HG02884 (cell line): ENCODE measurements at regions not wholly inside any gene's neighbourhood (a gene's known extent, or its start where the extent isn't known, plus 50 kb on each side); places are given as distances from the start of the nearest gene placed in this dataset.

Experiments used
- ATAC-seq: cut with Tn5 transposase; IDR thresholded peaks from one replicate; pipeline ENCODE4 v1.9.1; 2021; ENCODE audit warnings: mild to moderate bottlenecking, moderate library complexity; ENCODE audit not compliant: unreplicated experiment

- ATAC-seq, result no peak
Measured at GRCh38 chrX:39830414-39830813, 267.3 kb downstream of the BCOR start.

- ATAC-seq, result no peak
Measured at GRCh38 chrX:39832211-39832610, 265.5 kb downstream of the BCOR start.

- no peak for ATAC-seq
Measured at GRCh38 chrX:39834600-39834999, 263.2 kb downstream of the BCOR start.

GRCh38 chrX:39835241-39835640, 262.5 kb downstream of the BCOR start:
- no peak for ATAC-seq

GRCh38 chrX:39835776-39836175, 262.0 kb downstream of the BCOR start:
- no peak for ATAC-seq

- no peak for ATAC-seq
Measured at GRCh38 chrX:39836802-39837420, 260.8 kb downstream of the BCOR start.

- ATAC-seq, result no peak
Measured at GRCh38 chrX:39837688-39838087, 260.1 kb downstream of the BCOR start.

GRCh38 chrX:39839371-39839770, 258.4 kb downstream of the BCOR start:
- no peak for ATAC-seq

GRCh38 chrX:39840133-39840532, 257.6 kb downstream of the BCOR start:
- ATAC-seq, result no peak

GRCh38 chrX:39840581-39841093, 257.1 kb downstream of the BCOR start:
- ATAC-seq, result no peak

- no peak for ATAC-seq
Measured at GRCh38 chrX:39841604-39842003, 256.2 kb downstream of the BCOR start.

- no peak for ATAC-seq
Measured at GRCh38 chrX:39842281-39842973, 255.3 kb downstream of the BCOR start.

- no peak for ATAC-seq
Measured at GRCh38 chrX:39843318-39843717, 254.4 kb downstream of the BCOR start.

- ATAC-seq, result no peak
Measured at GRCh38 chrX:39845233-39845632, 252.5 kb downstream of the BCOR start.

GRCh38 chrX:39846460-39846859, 251.3 kb downstream of the BCOR start:
- ATAC-seq, result no peak

- no peak for ATAC-seq
Measured at GRCh38 chrX:39848243-39848642, 249.5 kb downstream of the BCOR start.

- no peak for ATAC-seq
Measured at GRCh38 chrX:39848900-39849299, 248.9 kb downstream of the BCOR start.

GRCh38 chrX:39850209-39850608, 247.5 kb downstream of the BCOR start:
- ATAC-seq, result no peak

GRCh38 chrX:39850630-39851152, 247.1 kb downstream of the BCOR start:
- no peak for ATAC-seq

- no peak for ATAC-seq
Measured at GRCh38 chrX:39851745-39852455, 245.9 kb downstream of the BCOR start.

- ATAC-seq, result no peak
Measured at GRCh38 chrX:39852491-39852890, 245.3 kb downstream of the BCOR start.
